Activated naive CD8-positive, alpha-beta T cell treated with anti-CD3 and anti-CD28 coated beads for 36 hours (primary cell): ENCODE measurements at regions not wholly inside any gene's neighbourhood (a gene's known extent, or its start where the extent isn't known, plus 50 kb on each side); places are given as distances from the start of the nearest gene placed in this dataset.
"Not testable (repeated sequence)": the region's sequence is repeated elsewhere in the genome, so short reads cannot be mapped to it uniquely, and the experiment has no call there.

Source experiments
- DNase-seq: peaks from one replicate; pipeline ENCODE4 v3.0.0; 2021
- H3K27ac Mint-ChIP-seq: one replicate; pipeline ENCODE4 v1.8.0; 2022; ENCODE audit warnings: mild to moderate bottlenecking, moderate library complexity, mixed read lengths
- H3K27me3 Mint-ChIP-seq: one replicate; pipeline ENCODE4 v1.8.0; 2022; ENCODE audit warnings: mild to moderate bottlenecking, mixed read lengths
- H3K36me3 Mint-ChIP-seq: one replicate; pipeline ENCODE4 v1.8.0; 2021; ENCODE audit warnings: mild to moderate bottlenecking, mixed read lengths
- H3K4me1 Mint-ChIP-seq: one replicate; pipeline ENCODE4 v1.8.0; 2021; ENCODE audit warnings: mixed read lengths
- H3K4me3 Mint-ChIP-seq: one replicate; pipeline ENCODE4 v1.8.0; 2022; ENCODE audit warnings: mild to moderate bottlenecking, moderate library complexity, mixed read lengths
- H3K9me3 Mint-ChIP-seq: one replicate; pipeline ENCODE4 v1.8.0; 2022; ENCODE audit warnings: mixed read lengths

GRCh38 chr11:116043059-116043458, 538.8 kb upstream of the CADM1 start:
- H3K9me3 Mint-ChIP-seq, H3K27me3 Mint-ChIP-seq, H3K4me1 Mint-ChIP-seq, DNase-seq, H3K4me3 Mint-ChIP-seq, H3K36me3 Mint-ChIP-seq, H3K27ac Mint-ChIP-seq: not testable (repeated sequence)

- H3K4me1 Mint-ChIP-seq, result no peaks in the 10 kb centered on the region
- no peaks in the 10 kb centered on the region for H3K9me3 Mint-ChIP-seq
- no peak overlapping the region for H3K27ac Mint-ChIP-seq
- no peaks in the 10 kb centered on the region for H3K36me3 Mint-ChIP-seq
- H3K4me3 Mint-ChIP-seq, result no peak overlapping the region
- no peak for DNase-seq
- peaks cover 3% of the 10 kb centered on the region for H3K27me3 Mint-ChIP-seq
These were observed 537.9 kb upstream of the CADM1 start for GRCh38 chr11:116042146-116042545.

GRCh38 chr11:116037861-116038260, 533.6 kb upstream of the CADM1 start:
- peaks cover 2% of the 10 kb centered on the region for H3K9me3 Mint-ChIP-seq

GRCh38 chr11:116035977-116036376, 531.8 kb upstream of the CADM1 start:
- Mint-ChIP-seq H3K27ac (no peak overlapping the region), H3K36me3 (no peaks in the 10 kb centered on the region), H3K4me3 (no peak overlapping the region), H3K27me3 (peaks cover 11% of the 10 kb centered on the region), H3K9me3 (peaks cover 2% of the 10 kb centered on the region), H3K4me1 (no peaks in the 10 kb centered on the region)
- DNase-seq, result no peak

More at GRCh38 chr11:116037861-116038260, 533.6 kb upstream of the CADM1 start:
- H3K4me1 Mint-ChIP-seq, result no peaks in the 10 kb centered on the region
- no peak overlapping the region for H3K27ac Mint-ChIP-seq
- peaks cover 8% of the 10 kb centered on the region for H3K27me3 Mint-ChIP-seq
- no peak for DNase-seq
- no peaks in the 10 kb centered on the region for H3K36me3 Mint-ChIP-seq
- no peak overlapping the region for H3K4me3 Mint-ChIP-seq

- no peak for DNase-seq
- no peak overlapping the region for H3K4me3 Mint-ChIP-seq
- peaks cover 11% of the 10 kb centered on the region for H3K27me3 Mint-ChIP-seq
- no peak overlapping the region for H3K27ac Mint-ChIP-seq
- H3K36me3 Mint-ChIP-seq, result no peaks in the 10 kb centered on the region
- H3K9me3 Mint-ChIP-seq, result peaks cover 3% of the 10 kb centered on the region
- H3K4me1 Mint-ChIP-seq, result no peaks in the 10 kb centered on the region
These were observed 529.8 kb upstream of the CADM1 start for GRCh38 chr11:116033931-116034553.

- Mint-ChIP-seq H3K27ac (no peak overlapping the region), H3K4me3 (no peak overlapping the region), H3K27me3 (peaks cover 10% of the 10 kb centered on the region), H3K36me3 (no peaks in the 10 kb centered on the region), H3K9me3 (peaks cover 3% of the 10 kb centered on the region), H3K4me1 (no peaks in the 10 kb centered on the region)
- no peak for DNase-seq
These were observed 526.6 kb upstream of the CADM1 start for GRCh38 chr11:116030697-116031331.

GRCh38 chr11:116028506-116028905, 524.3 kb upstream of the CADM1 start:
- H3K9me3 Mint-ChIP-seq, H3K27ac Mint-ChIP-seq, H3K36me3 Mint-ChIP-seq: not testable (repeated sequence)

GRCh38 chr11:115999437-115999836, 495.2 kb upstream of the CADM1 start:
- no peak overlapping the region for H3K4me3 Mint-ChIP-seq
- no peak for DNase-seq
- H3K27me3 Mint-ChIP-seq, result peaks cover 13% of the 10 kb centered on the region
- H3K27ac Mint-ChIP-seq, result no peak overlapping the region
- H3K4me1 Mint-ChIP-seq, result no peaks in the 10 kb centered on the region
- no peaks in the 10 kb centered on the region for H3K36me3 Mint-ChIP-seq
- H3K9me3 Mint-ChIP-seq, result peaks cover 6% of the 10 kb centered on the region

More at GRCh38 chr11:116028506-116028905, 524.3 kb upstream of the CADM1 start:
- not testable (repeated sequence) for DNase-seq, H3K4me3 Mint-ChIP-seq, H3K4me1 Mint-ChIP-seq
- H3K27me3 Mint-ChIP-seq, result peaks cover 22% of the 10 kb centered on the region

GRCh38 chr11:115996808-115997188, 492.6 kb upstream of the CADM1 start:
- Mint-ChIP-seq H3K36me3 (no peaks in the 10 kb centered on the region), H3K27ac (no peak overlapping the region), H3K4me1 (no peaks in the 10 kb centered on the region), H3K9me3 (peaks cover 4% of the 10 kb centered on the region), H3K27me3 (peaks cover 12% of the 10 kb centered on the region), H3K4me3 (no peak overlapping the region)
- DNase-seq, result no peak

GRCh38 chr11:115996125-115996807, 492.1 kb upstream of the CADM1 start:
- no peak overlapping the region for H3K27ac Mint-ChIP-seq
- H3K36me3 Mint-ChIP-seq, result no peaks in the 10 kb centered on the region
- peaks cover 4% of the 10 kb centered on the region for H3K9me3 Mint-ChIP-seq
- no peak overlapping the region for H3K4me3 Mint-ChIP-seq
- DNase-seq, result no peak
- H3K4me1 Mint-ChIP-seq, result no peaks in the 10 kb centered on the region
- peaks cover 12% of the 10 kb centered on the region for H3K27me3 Mint-ChIP-seq

- H3K27ac Mint-ChIP-seq, result no peak overlapping the region
- H3K4me1 Mint-ChIP-seq, result peaks cover 2% of the 10 kb centered on the region
- no peak for DNase-seq
- peaks cover 2% of the 10 kb centered on the region for H3K9me3 Mint-ChIP-seq
- peaks cover 17% of the 10 kb centered on the region for H3K27me3 Mint-ChIP-seq
- no peak overlapping the region for H3K4me3 Mint-ChIP-seq
- H3K36me3 Mint-ChIP-seq, result no peaks in the 10 kb centered on the region
These were observed 489.4 kb upstream of the CADM1 start for GRCh38 chr11:115993590-115993989.

- Mint-ChIP-seq H3K9me3 (peaks cover 2% of the 10 kb centered on the region), H3K4me1 (peaks cover 2% of the 10 kb centered on the region), H3K36me3 (no peaks in the 10 kb centered on the region), H3K27me3 (peaks cover 18% of the 10 kb centered on the region), H3K27ac (no peak overlapping the region), H3K4me3 (no peak overlapping the region)
- DNase-seq, result no peak
These were observed 485.8 kb upstream of the CADM1 start for GRCh38 chr11:115990004-115990447.

- H3K9me3 Mint-ChIP-seq, result peaks cover 2% of the 10 kb centered on the region
- H3K27ac Mint-ChIP-seq, result no peak overlapping the region
- DNase-seq, result no peak
- H3K4me3 Mint-ChIP-seq, result no peak overlapping the region
- H3K27me3 Mint-ChIP-seq, result peaks cover 16% of the 10 kb centered on the region
- no peaks in the 10 kb centered on the region for H3K36me3 Mint-ChIP-seq
- peaks cover 2% of the 10 kb centered on the region for H3K4me1 Mint-ChIP-seq
These were observed 481.7 kb upstream of the CADM1 start for GRCh38 chr11:115985896-115986295.

- no peak for DNase-seq
- no peak overlapping the region for H3K4me3 Mint-ChIP-seq
These were observed 480.0 kb upstream of the CADM1 start for GRCh38 chr11:115984228-115984627.

GRCh38 chr11:115982666-115983065, 478.5 kb upstream of the CADM1 start:
- no peaks in the 10 kb centered on the region for H3K4me1 Mint-ChIP-seq
- H3K36me3 Mint-ChIP-seq, result no peaks in the 10 kb centered on the region
- H3K27me3 Mint-ChIP-seq, result peaks cover 7% of the 10 kb centered on the region
- no peaks in the 10 kb centered on the region for H3K9me3 Mint-ChIP-seq
- H3K4me3 Mint-ChIP-seq, result no peak overlapping the region
- DNase-seq, result no peak
- no peak overlapping the region for H3K27ac Mint-ChIP-seq

More at GRCh38 chr11:115984228-115984627, 480.0 kb upstream of the CADM1 start:
- Mint-ChIP-seq H3K9me3 (no peaks in the 10 kb centered on the region), H3K36me3 (no peaks in the 10 kb centered on the region), H3K27ac (no peak overlapping the region), H3K4me1 (no peaks in the 10 kb centered on the region), H3K27me3 (peaks cover 7% of the 10 kb centered on the region)
